ENCODE measurements at regions not wholly inside any gene's neighbourhood (a gene's known extent, or its start where the extent isn't known, plus 50 kb on each side); places are given as distances from the start of the nearest gene placed in this dataset.

- no peaks in the 10 kb centered on the region for H3K27me3 ChIP-seq (ENCODE audit: insufficient read depth, low read length)
- TF ChIP-seq, protein P1, sequence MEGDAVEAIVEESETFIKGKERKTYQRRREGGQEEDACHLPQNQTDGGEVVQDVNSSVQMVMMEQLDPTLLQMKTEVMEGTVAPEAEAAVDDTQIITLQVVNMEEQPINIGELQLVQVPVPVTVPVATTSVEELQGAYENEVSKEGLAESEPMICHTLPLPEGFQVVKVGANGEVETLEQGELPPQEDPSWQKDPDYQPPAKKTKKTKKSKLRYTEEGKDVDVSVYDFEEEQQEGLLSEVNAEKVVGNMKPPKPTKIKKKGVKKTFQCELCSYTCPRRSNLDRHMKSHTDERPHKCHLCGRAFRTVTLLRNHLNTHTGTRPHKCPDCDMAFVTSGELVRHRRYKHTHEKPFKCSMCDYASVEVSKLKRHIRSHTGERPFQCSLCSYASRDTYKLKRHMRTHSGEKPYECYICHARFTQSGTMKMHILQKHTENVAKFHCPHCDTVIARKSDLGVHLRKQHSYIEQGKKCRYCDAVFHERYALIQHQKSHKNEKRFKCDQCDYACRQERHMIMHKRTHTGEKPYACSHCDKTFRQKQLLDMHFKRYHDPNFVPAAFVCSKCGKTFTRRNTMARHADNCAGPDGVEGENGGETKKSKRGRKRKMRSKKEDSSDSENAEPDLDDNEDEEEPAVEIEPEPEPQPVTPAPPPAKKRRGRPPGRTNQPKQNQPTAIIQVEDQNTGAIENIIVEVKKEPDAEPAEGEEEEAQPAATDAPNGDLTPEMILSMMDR (conservative IDR thresholded peaks at IDR 0.05), result no peak
- H2BK20ac ChIP-seq (ENCODE audit: low read depth, low read length, poor library complexity, severe bottlenecking), result no peak overlapping the region
- no peak overlapping the region for H2BK120ac ChIP-seq (ENCODE audit: low read depth, low read length, poor library complexity, severe bottlenecking)
- no peak overlapping the region for H2BK12ac ChIP-seq (ENCODE audit: insufficient read length, low read depth, low read length)
- no peaks in the 10 kb centered on the region for H3K79me2 ChIP-seq (ENCODE audit: insufficient read depth, low read length)
- no peak overlapping the region for H4K8ac ChIP-seq (replicated peaks; ENCODE audit: insufficient read length, low read depth, low read length)
- H3K9me3 Mint-ChIP-seq, result no peaks in the 10 kb centered on the region
- no peak for DNase-seq
- WGBS (ENCODE audit: extremely low coverage, insufficient read length, low lambda C conversion rate), result no CpG with 5 or more reads among the region's 5 CpGs
- no peak overlapping the region for H3K14ac ChIP-seq (ENCODE audit: insufficient read depth, low read length)
- no peak overlapping the region for H4K91ac ChIP-seq (ENCODE audit: insufficient read length, low read depth, low read length)
- no peak overlapping the region for H3K4me3 Mint-ChIP-seq
- H3K23ac ChIP-seq (ENCODE audit: insufficient read length, low read depth, low read length), result no peak overlapping the region
- H3K18ac ChIP-seq (ENCODE audit: insufficient read length, low read depth, low read length), result no peak overlapping the region
- H3K27ac ChIP-seq (ENCODE audit: insufficient read length, low read depth, low read length), result no peak overlapping the region
- no peak overlapping the region for H2AFZ ChIP-seq (ENCODE audit: low read length)
- no peak overlapping the region for H2BK15ac ChIP-seq (ENCODE audit: low read depth, low read length)
- H3K79me1 ChIP-seq (ENCODE audit: insufficient read depth, low read depth, low read length, poor library complexity, severe bottlenecking), result no peaks in the 10 kb centered on the region
- H3T11ph ChIP-seq (ENCODE audit: low read length), result no peak overlapping the region
- H4K5ac ChIP-seq (ENCODE audit: insufficient read length, low read depth, low read length), result no peak overlapping the region
- no peak overlapping the region for H3K9ac ChIP-seq (ENCODE audit: extremely low read depth, insufficient read length, low read length)
- H2BK5ac ChIP-seq (ENCODE audit: insufficient read length, low read length), result no peak overlapping the region
- H4K20me1 ChIP-seq (ENCODE audit: control insufficient read depth, insufficient read depth, insufficient read length), result no peaks in the 10 kb centered on the region
- peaks cover 1% of the 10 kb centered on the region; the same call in 1 of the 2 replicates for H3K27me3 Mint-ChIP-seq (ENCODE audit: low read depth)
- no peak overlapping the region for H3K27ac Mint-ChIP-seq
- H3K4ac ChIP-seq (ENCODE audit: low read depth, low read length), result no peak overlapping the region
- H3K23me2 ChIP-seq (ENCODE audit: insufficient read length, low read depth, low read length, poor library complexity, severe bottlenecking), result no peaks in the 10 kb centered on the region
- H3K4me2 ChIP-seq (ENCODE audit: insufficient read depth, insufficient read length, low read length), result no peak overlapping the region
- no peaks in the 10 kb centered on the region for H3K4me1 Mint-ChIP-seq
- no peaks in the 10 kb centered on the region for H3K4me1 ChIP-seq (ENCODE audit: insufficient read depth, low read length)
- no peak overlapping the region for H3K56ac ChIP-seq (ENCODE audit: insufficient read length, low read depth, low read length)
- H3K9me3 ChIP-seq (ENCODE audit: control insufficient read depth, low read depth, low read length), result no peaks in the 10 kb centered on the region
- no peak overlapping the region for H2AK5ac ChIP-seq (ENCODE audit: insufficient read length, low read length)
- H3K36me3 Mint-ChIP-seq (ENCODE audit: insufficient read depth in 1 of 3, low read depth in 3 of 3), result no peaks in the 10 kb centered on the region
Observed at GRCh38 chr18:66728951-66729350, 125.1 kb upstream of the CDH19 start.
